A673 (cell line): ENCODE measurements at regions not wholly inside any gene's neighbourhood (a gene's known extent, or its start where the extent isn't known, plus 50 kb on each side); places are given as distances from the start of the nearest gene placed in this dataset.

Experiments used
- CTCF ChIP-seq: fragments of 300-800, 200-600 bp; sonication (generic); conservative IDR thresholded peaks from 2 replicates; pipeline ENCODE4 v1.5.1; 2017; ENCODE audit warnings: low read depth, mild to moderate bottlenecking, antibody characterized with exemption, low read length, moderate library complexity, mixed read lengths
- EZH2 ChIP-seq: fragments of 200-600 bp; sonication (generic); IDR thresholded peaks from 2 replicates; pipeline ENCODE4 v1.6.1; 2017; ENCODE audit warnings: borderline replicate concordance, low read depth, mild to moderate bottlenecking, mixed read lengths, antibody characterized with exemption, low read length; ENCODE audit not compliant: poor library complexity, severe bottlenecking

GRCh38 chr13:70191034-70191433 is 82.8 kb upstream of the KLHL1 start:
- TF ChIP-seq CTCF (no peak), EZH2 (no peak)
